ENCODE measurements at regions not wholly inside any gene's neighbourhood (a gene's known extent, or its start where the extent isn't known, plus 50 kb on each side); places are given as distances from the start of the nearest gene placed in this dataset.

GRCh38 chr12:87311206-87311605, 718.0 kb downstream of the C12orf50 start:
- no peak overlapping the region for H3K4me3 ChIP-seq
- H3K4me1 ChIP-seq, result peaks cover 0 to 34% (median 10%) of the 10 kb centered on the region in 6 donors
- H3K27me3 ChIP-seq (replicated peaks in 1 of 7), result no peaks in the 10 kb centered on the region
- WGBS, 5 donors, result 40 to 59% (median 45%) methylated on average over 1 of the region's 1 CpG
- H3K9me3 ChIP-seq, result no peaks in the 10 kb centered on the region
- no peak for DNase-seq
- no peaks in the 10 kb centered on the region for H3K36me3 ChIP-seq
- no peak for TF ChIP-seq POLR2A (IDR thresholded peaks at IDR 0.05)
- TF ChIP-seq POLR2AphosphoS5 (IDR thresholded peaks at IDR 0.05), result no peak
- no peak for TF ChIP-seq CTCF (IDR thresholded peaks at IDR 0.05 in 8 of 11, conservative IDR thresholded peaks at IDR 0.05 in 3 of 11)
- intact Hi-C loops (cut with DNase I; ENCODE audit: low total_unique reads), result no loop called here
- H3K27ac ChIP-seq, result peak overlapping the region in 5 of 8 donors; percentile 37 to 76 (median 61)

- no peaks in the 10 kb centered on the region for H3K36me3 ChIP-seq
- peaks cover 0 to 40% (median 10%) of the 10 kb centered on the region in 6 donors for H3K4me1 ChIP-seq
- TF ChIP-seq POLR2AphosphoS5 (IDR thresholded peaks at IDR 0.05), result no peak
- no peak for TF ChIP-seq POLR2A (IDR thresholded peaks at IDR 0.05)
- no peak for TF ChIP-seq CTCF (IDR thresholded peaks at IDR 0.05 in 8 of 11, conservative IDR thresholded peaks at IDR 0.05 in 3 of 11)
- DNase-seq, result no peak
- no peak overlapping the region for H3K4me3 ChIP-seq
- intact Hi-C loops (cut with DNase I; ENCODE audit: low total_unique reads), result no loop called here
- no peaks in the 10 kb centered on the region for H3K27me3 ChIP-seq (replicated peaks in 1 of 7)
- WGBS, 5 donors, result 26 to 34% (median 33%) methylated on average over 1 of the region's 1 CpG
- H3K9me3 ChIP-seq, result no peaks in the 10 kb centered on the region
- peak overlapping the region in 4 of 8 donors; percentile 51 to 76 (median 66) for H3K27ac ChIP-seq
Measured at GRCh38 chr12:87310126-87310525, 719.1 kb downstream of the C12orf50 start.

- no peak overlapping the region for H3K4me3 ChIP-seq
- no peaks in the 10 kb centered on the region for H3K36me3 ChIP-seq
- no peaks in the 10 kb centered on the region for H3K27me3 ChIP-seq (replicated peaks in 1 of 7)
- H3K4me1 ChIP-seq, result peaks cover 0 to 31% (median 4%) of the 10 kb centered on the region in 6 donors
- no peak for DNase-seq
- intact Hi-C loops (cut with DNase I; ENCODE audit: low total_unique reads), result no loop called here
- H3K27ac ChIP-seq, result peak overlapping the region in 5 of 8 donors; percentile 2 to 45 (median 25)
- no peaks in the 10 kb centered on the region for H3K9me3 ChIP-seq
- no peak for TF ChIP-seq POLR2AphosphoS5 (IDR thresholded peaks at IDR 0.05)
- TF ChIP-seq POLR2A (IDR thresholded peaks at IDR 0.05), result no peak
- no peak for TF ChIP-seq CTCF (IDR thresholded peaks at IDR 0.05 in 8 of 11, conservative IDR thresholded peaks at IDR 0.05 in 3 of 11)
Measured at GRCh38 chr12:87305481-87305880, 723.7 kb downstream of the C12orf50 start.

- WGBS, 5 donors, result 65 to 81% (median 69%) methylated on average over 2 of the region's 2 CpGs
- Histone ChIP-seq H3K27me3 (replicated peaks in 1 of 7) (no peaks in the 10 kb centered on the region), H3K9me3 (no peaks in the 10 kb centered on the region), H3K4me3 (no peak overlapping the region), H3K36me3 (no peaks in the 10 kb centered on the region), H3K4me1 (peaks cover 0 to 20% (median 2%) of the 10 kb centered on the region in 6 donors), H3K27ac (peak overlapping the region in 4 of 8 donors; percentile 9 to 45 (median 32))
- TF ChIP-seq CTCF (IDR thresholded peaks at IDR 0.05 in 8 of 11, conservative IDR thresholded peaks at IDR 0.05 in 3 of 11) (no peak), POLR2AphosphoS5 (IDR thresholded peaks at IDR 0.05) (no peak), POLR2A (IDR thresholded peaks at IDR 0.05) (no peak)
- DNase-seq, result no peak
- intact Hi-C loops (cut with DNase I; ENCODE audit: low total_unique reads), result no loop called here
Measured at GRCh38 chr12:87304406-87304805, 724.8 kb downstream of the C12orf50 start.
